ENCODE measurements at regions not wholly inside any gene's neighbourhood (a gene's known extent, or its start where the extent isn't known, plus 50 kb on each side); places are given as distances from the start of the nearest gene placed in this dataset.

DNA sequence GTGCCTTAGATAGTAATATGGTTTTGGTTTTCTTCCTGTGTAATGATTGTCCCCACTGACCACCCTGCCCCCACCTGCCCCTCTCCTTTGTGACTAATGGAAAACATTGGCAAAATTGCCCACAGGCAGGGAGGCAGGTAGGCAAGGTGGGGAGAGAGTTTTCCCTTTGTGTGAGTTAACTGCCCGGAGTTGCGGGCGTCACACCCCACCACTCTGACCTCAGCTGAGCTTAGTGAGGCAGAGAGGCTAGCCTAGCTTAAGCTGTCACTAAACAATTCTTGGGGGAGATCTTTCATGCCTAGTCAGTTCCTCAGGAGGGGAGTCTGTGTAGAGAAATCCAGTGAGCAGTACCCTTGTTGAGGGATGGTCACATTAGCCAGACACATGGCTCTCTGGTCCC is 245.3 kb downstream of the BCOR start:
- POLR2A ChIA-PET = interaction anchor here (1.9 kb wide), 1 partner anchor 22 kb away, joined by 7 read pairs; no protein-coding TSS in a partner anchor
- intact Hi-C loops (cut with micrococcal nuclease) = loop anchor here (10.0 kb wide), 1 partner anchor 322 kb away; no protein-coding TSS in a partner anchor

DNA sequence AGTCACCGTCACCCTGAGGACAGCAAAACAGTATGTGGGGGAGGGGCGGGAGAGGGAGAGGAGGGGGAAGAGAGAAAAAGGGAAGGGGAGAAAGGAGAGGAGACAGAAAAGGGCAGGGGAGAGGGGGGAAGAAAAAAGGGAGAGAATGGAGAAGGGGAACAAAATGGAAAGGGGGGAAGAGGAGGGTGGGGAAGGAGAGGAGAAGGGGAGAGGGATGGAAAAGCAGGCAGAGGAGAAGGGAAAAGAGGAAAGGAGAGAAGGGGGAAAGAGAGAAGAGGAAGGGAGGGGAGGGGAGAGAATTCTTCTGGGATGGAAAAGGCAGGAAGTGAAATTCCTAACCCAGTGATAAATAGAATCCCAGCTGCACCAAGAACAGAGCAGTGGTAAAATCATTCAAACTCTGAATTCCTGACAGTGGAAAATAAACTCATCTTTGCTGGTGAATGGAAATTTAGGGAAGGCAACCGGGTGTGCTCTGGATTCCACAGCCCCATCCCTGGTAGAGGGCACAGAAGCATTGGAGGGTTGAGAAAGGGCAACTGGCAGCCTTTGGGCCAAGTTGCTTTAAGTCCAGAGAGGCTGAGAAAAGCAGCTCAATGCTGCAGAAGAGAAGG is 244.2 kb downstream of the BCOR start:
- H3K9me3 Mint-ChIP-seq = no peaks in the 10 kb centered on the region
- POLR2A ChIA-PET = interaction anchor here (1.1 to 1.9 kb wide), 3 partner anchors 9 to 83 kb away, joined by 3 to 7 read pairs (median 4); no protein-coding TSS in a partner anchor
- H3K36me3 Mint-ChIP-seq (ENCODE audit: low read depth) = no peaks in the 10 kb centered on the region
- H3K27ac Mint-ChIP-seq = peak overlapping the region; percentile 97
- peaks cover 69% of the 10 kb centered on the region for H3K4me1 Mint-ChIP-seq (ENCODE audit: low read depth)
- no peaks in the 10 kb centered on the region for H3K27me3 Mint-ChIP-seq
- ATAC-seq (no peak), DNase-seq (no peak)
- CTCF ChIA-PET = interaction anchor here (1.1 to 1.3 kb wide), 4 partner anchors 14 to 29 kb away, joined by 3 to 6 read pairs (median 4); no protein-coding TSS in a partner anchor
- H3K4me3 Mint-ChIP-seq = peak overlapping the region; percentile 75
- intact Hi-C loops (cut with micrococcal nuclease) = loop anchor here (10.0 kb wide), 1 partner anchor 321 kb away; no protein-coding TSS in a partner anchor
- TF ChIP-seq, protein P1, sequence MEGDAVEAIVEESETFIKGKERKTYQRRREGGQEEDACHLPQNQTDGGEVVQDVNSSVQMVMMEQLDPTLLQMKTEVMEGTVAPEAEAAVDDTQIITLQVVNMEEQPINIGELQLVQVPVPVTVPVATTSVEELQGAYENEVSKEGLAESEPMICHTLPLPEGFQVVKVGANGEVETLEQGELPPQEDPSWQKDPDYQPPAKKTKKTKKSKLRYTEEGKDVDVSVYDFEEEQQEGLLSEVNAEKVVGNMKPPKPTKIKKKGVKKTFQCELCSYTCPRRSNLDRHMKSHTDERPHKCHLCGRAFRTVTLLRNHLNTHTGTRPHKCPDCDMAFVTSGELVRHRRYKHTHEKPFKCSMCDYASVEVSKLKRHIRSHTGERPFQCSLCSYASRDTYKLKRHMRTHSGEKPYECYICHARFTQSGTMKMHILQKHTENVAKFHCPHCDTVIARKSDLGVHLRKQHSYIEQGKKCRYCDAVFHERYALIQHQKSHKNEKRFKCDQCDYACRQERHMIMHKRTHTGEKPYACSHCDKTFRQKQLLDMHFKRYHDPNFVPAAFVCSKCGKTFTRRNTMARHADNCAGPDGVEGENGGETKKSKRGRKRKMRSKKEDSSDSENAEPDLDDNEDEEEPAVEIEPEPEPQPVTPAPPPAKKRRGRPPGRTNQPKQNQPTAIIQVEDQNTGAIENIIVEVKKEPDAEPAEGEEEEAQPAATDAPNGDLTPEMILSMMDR (IDR thresholded peaks at IDR 0.05) = no peak

More for the DNA sequence above, 245.3 kb downstream of the BCOR start:
- H3K27me3 Mint-ChIP-seq = no peaks in the 10 kb centered on the region
- H3K27ac Mint-ChIP-seq = no peak overlapping the region
- CTCF ChIA-PET = interaction anchor here (1.9 kb wide), 1 partner anchor 13 kb away, joined by 5 read pairs; no protein-coding TSS in a partner anchor
- TF ChIP-seq, protein P1 (IDR thresholded peaks at IDR 0.05) = no peak
- H3K4me1 Mint-ChIP-seq (ENCODE audit: low read depth) = peaks cover 61% of the 10 kb centered on the region
- DNase-seq (no peak), ATAC-seq (no peak)
- no peaks in the 10 kb centered on the region for H3K36me3 Mint-ChIP-seq (ENCODE audit: low read depth)
- no peaks in the 10 kb centered on the region for H3K9me3 Mint-ChIP-seq
- no peak overlapping the region for H3K4me3 Mint-ChIP-seq

DNA sequence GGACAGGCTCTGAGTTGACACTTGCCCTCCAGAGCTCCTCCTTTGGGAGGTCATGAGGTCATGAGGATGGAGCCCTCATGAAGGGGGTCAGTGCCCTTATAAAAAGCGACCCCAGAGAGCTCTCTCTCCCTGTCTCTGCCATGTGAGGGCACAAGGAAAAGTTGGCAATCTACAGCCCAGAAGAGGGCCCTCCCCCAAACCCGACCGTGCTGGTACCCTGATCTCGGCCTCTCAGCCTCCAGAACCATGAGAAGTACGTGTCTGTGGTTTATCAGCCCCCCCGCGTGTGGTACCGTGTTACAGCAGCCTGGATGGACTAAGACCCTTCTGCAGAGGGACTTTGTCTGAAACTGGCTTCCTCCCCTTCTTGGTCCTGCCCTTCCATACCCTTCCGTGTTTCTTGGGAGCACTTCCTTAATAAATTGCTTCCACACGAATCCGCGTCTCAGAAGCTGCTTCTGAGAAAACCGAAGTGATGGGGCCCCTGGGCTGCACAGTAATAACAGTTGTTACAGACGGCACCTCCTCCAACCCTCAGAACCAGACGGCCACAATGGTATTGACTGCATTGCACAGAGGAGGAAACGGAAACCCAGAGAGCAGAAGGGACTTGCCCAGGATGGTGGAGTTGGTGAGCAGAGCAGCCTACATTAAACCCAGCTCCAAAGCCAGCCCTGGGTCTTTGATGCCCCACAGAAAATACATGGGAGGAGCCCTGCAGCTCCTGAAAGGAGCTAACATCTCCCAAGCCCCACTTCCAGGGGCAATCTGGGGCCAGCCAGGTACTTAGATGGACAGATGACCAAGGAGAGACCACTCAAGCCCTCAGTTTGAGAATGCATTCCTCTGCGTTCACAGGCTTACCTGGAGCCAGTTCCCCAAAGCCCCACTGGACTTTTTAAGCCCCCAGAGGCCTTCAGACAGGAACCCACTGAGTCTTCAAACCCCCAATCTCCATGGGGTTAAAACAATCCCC is 242.7 kb downstream of the BCOR start:
- peak overlapping the region; percentile 75 for H3K4me3 Mint-ChIP-seq
- peaks cover 74% of the 10 kb centered on the region for H3K4me1 Mint-ChIP-seq (ENCODE audit: low read depth)
- H3K27ac Mint-ChIP-seq = peak overlapping the region; percentile 97
- no peaks in the 10 kb centered on the region for H3K36me3 Mint-ChIP-seq (ENCODE audit: low read depth)
- TF ChIP-seq, protein P1 (IDR thresholded peaks at IDR 0.05) = no peak
- intact Hi-C loops (cut with micrococcal nuclease) = loop anchor here (5.0 to 10.0 kb wide), 2 partner anchors 83 to 320 kb away; no protein-coding TSS in a partner anchor
- CTCF ChIA-PET = interaction anchor here (0.8 to 1.7 kb wide), 8 partner anchors 15 to 151 kb away, joined by 3 to 6 read pairs (median 4); no protein-coding TSS in a partner anchor
- no peaks in the 10 kb centered on the region for H3K27me3 Mint-ChIP-seq
- ATAC-seq (peak; percentile 82), DNase-seq (peak; percentile 89)
- POLR2A ChIA-PET = interaction anchor here (0.7 to 1.7 kb wide), 11 partner anchors 11 to 322 kb away, joined by 3 to 8 read pairs (median 4); no protein-coding TSS in a partner anchor
- H3K9me3 Mint-ChIP-seq = no peaks in the 10 kb centered on the region

DNA sequence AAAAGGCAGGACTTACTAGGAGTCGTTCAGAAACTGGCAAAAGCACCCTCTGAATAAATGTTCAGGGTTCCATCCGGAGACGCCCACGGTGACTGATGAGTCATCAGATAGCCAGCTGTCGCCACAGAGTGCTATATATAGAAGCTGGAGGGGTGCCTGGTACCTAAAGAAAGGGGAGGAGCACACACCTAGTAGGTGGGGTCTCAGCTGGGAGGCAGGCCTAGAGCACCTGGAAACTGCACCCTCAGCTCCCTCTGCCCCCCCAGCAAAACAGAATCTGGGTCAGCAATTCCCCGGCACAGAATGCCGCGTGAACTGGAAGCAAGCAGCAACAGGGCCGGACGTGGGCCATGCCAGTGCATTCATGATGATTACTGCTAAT is 242.0 kb downstream of the BCOR start:
- Mint-ChIP-seq H3K36me3 (ENCODE audit: low read depth) (no peaks in the 10 kb centered on the region), H3K9me3 (no peaks in the 10 kb centered on the region), H3K4me3 (peak overlapping the region; percentile 75), H3K27me3 (no peaks in the 10 kb centered on the region), H3K4me1 (ENCODE audit: low read depth) (peaks cover 74% of the 10 kb centered on the region), H3K27ac (peak overlapping the region; percentile 97)
- TF ChIP-seq, protein P1 (IDR thresholded peaks at IDR 0.05) = no peak
- POLR2A ChIA-PET = interaction anchor here (0.7 to 1.7 kb wide), 8 partner anchors 15 to 321 kb away, joined by 3 to 8 read pairs (median 4); no protein-coding TSS in a partner anchor
- peak; percentile 53 for ATAC-seq
- CTCF ChIA-PET = interaction anchor here (1.2 to 1.7 kb wide), 3 partner anchors 21 to 125 kb away, joined by 4 read pairs; no protein-coding TSS in a partner anchor
- intact Hi-C loops (cut with micrococcal nuclease) = loop anchor here (5.0 to 10.0 kb wide), 2 partner anchors 83 to 319 kb away; no protein-coding TSS in a partner anchor
- DNase-seq = peak; percentile 93
